ENCODE measurements at regions not wholly inside any gene's neighbourhood (a gene's known extent, or its start where the extent isn't known, plus 50 kb on each side); places are given as distances from the start of the nearest gene placed in this dataset.
A peak's percentile ranks its signal among the peaks of the same experiment; 100 is the strongest.

GRCh38 chr10:44308935-44309334 lies 76.0 kb downstream of the CXCL12 start:
- peaks cover 0 to 4% (median 0%) of the 10 kb centered on the region in 11 donors for H3K9me3 ChIP-seq
- intact Hi-C loops (cut with DNase I), result loop anchor here in 6 of 10 donors (5.0 to 10.0 kb wide), 5 partner anchors 73 to 617 kb away; partner anchors contain the start of gene CXCL12 (in 1 of the 6)
- no peak overlapping the region for H3K4me3 ChIP-seq
- WGBS, 2 donors, result 92 to 93% methylated on average over 4 of the region's 4 CpGs
- no peak overlapping the region for H3K27ac ChIP-seq
- no peak for TF ChIP-seq CTCF (IDR thresholded peaks at IDR 0.05)
- H3K36me3 ChIP-seq, result no peaks in the 10 kb centered on the region
- no peaks in the 10 kb centered on the region for H3K27me3 ChIP-seq
- ATAC-seq (no peak), DNase-seq (no peak)
- peaks cover 4 to 14% (median 10%) of the 10 kb centered on the region in 9 donors for H3K4me1 ChIP-seq

GRCh38 chr10:44307691-44308090 lies 77.2 kb downstream of the CXCL12 start:
- no peak for ATAC-seq
- Histone ChIP-seq H3K4me3 (no peak overlapping the region), H3K9me3 (peaks cover 0 to 7% (median 0%) of the 10 kb centered on the region in 11 donors), H3K36me3 (no peaks in the 10 kb centered on the region), H3K27ac (no peak overlapping the region), H3K27me3 (no peaks in the 10 kb centered on the region), H3K4me1 (peaks cover 4 to 14% (median 10%) of the 10 kb centered on the region in 9 donors)
- intact Hi-C loops (cut with DNase I), result loop anchor here in 6 of 10 donors (5.0 to 10.0 kb wide), 5 partner anchors 75 to 615 kb away; partner anchors contain the start of gene CXCL12 (in 1 of the 6)
- TF ChIP-seq CTCF (IDR thresholded peaks at IDR 0.05), result no peak
- DNase-seq, result no peak
- WGBS, 2 donors, result 93 to 95% methylated on average over 3 of the region's 3 CpGs

- no peak for ATAC-seq
- H3K27me3 ChIP-seq, result no peaks in the 10 kb centered on the region
- no peak overlapping the region for H3K27ac ChIP-seq
- TF ChIP-seq CTCF (IDR thresholded peaks at IDR 0.05), result peak in 5 of 9 donors; percentile 25 to 46 (median 27)
- 60 to 94% methylated on average over 2 of the region's 2 CpGs for WGBS, 2 donors
- DNase-seq, result no peak
- intact Hi-C loops (cut with DNase I), result loop anchor here in 6 of 10 donors (5.0 to 10.0 kb wide), 5 partner anchors 76 to 614 kb away; partner anchors contain the start of gene CXCL12 (in 1 of the 6)
- H3K36me3 ChIP-seq, result no peaks in the 10 kb centered on the region
- peaks cover 4 to 14% (median 10%) of the 10 kb centered on the region in 9 donors for H3K4me1 ChIP-seq
- H3K9me3 ChIP-seq, result peaks cover 0 to 7% (median 0%) of the 10 kb centered on the region in 11 donors
- H3K4me3 ChIP-seq, result no peak overlapping the region
Measured at GRCh38 chr10:44306762-44307161, 78.1 kb downstream of the CXCL12 start.

- no peak overlapping the region for H3K27ac ChIP-seq
- no peaks in the 10 kb centered on the region for H3K36me3 ChIP-seq
- H3K27me3 ChIP-seq, result no peaks in the 10 kb centered on the region
- intact Hi-C loops (cut with DNase I), result loop anchor here in 6 of 10 donors (5.0 to 10.0 kb wide), 5 partner anchors 76 to 614 kb away; partner anchors contain the start of gene CXCL12 (in 1 of the 6)
- H3K4me3 ChIP-seq, result no peak overlapping the region
- DNase-seq (no peak), ATAC-seq (peak in 1 of 8 donors; percentile 19)
- 59 to 81% methylated on average over 4 of the region's 4 CpGs for WGBS, 2 donors
- no peak for TF ChIP-seq CTCF (IDR thresholded peaks at IDR 0.05)
- H3K9me3 ChIP-seq, result peaks cover 0 to 7% (median 0%) of the 10 kb centered on the region in 11 donors
- H3K4me1 ChIP-seq, result peaks cover 2 to 13% (median 8%) of the 10 kb centered on the region in 9 donors
Measured at GRCh38 chr10:44306147-44306710, 78.7 kb downstream of the CXCL12 start.

All from heart right ventricle (tissue), 16 donors.